ENCODE measurements at regions not wholly inside any gene's neighbourhood (a gene's known extent, or its start where the extent isn't known, plus 50 kb on each side); places are given as distances from the start of the nearest gene placed in this dataset.

DNA sequence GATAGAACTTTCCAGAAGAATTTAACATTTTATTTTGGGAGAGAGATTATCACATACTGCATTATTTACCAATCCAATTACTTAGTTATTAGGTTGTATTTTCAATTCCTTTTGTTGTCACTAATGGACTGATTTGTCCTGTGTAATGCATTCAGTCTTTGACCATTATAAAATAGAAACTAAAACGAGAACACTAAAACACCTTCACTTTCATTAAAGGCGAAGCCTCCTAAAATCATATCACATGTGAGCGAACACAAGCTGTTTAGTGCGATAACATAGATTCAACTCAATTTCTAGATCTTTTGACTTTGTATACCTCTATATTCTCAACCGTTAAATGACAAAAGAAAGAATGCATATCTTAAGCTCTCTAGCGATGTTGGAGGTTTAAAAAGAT, 253.4 kb downstream of the VGLL3 start:
- Histone ChIP-seq H3K4me1 (ENCODE audit: insufficient read depth, low read length) (no peaks in the 10 kb centered on the region), H3K27me3 (ENCODE audit: low read length) (no peaks in the 10 kb centered on the region), H3K4me2 (ENCODE audit: low read length) (no peak overlapping the region), H3K36me3 (ENCODE audit: low read depth, low read length) (no peaks in the 10 kb centered on the region), H3K9me3 (ENCODE audit: low read length) (no peaks in the 10 kb centered on the region), H3F3A (ENCODE audit: low read length, unreplicated experiment) (no peaks in the 10 kb centered on the region), H3K4me3 (ENCODE audit: low read length) (no peak overlapping the region), H3K9me2 (replicated peaks; ENCODE audit: low read length) (no peaks in the 10 kb centered on the region), H3K9ac (ENCODE audit: low read length) (no peak overlapping the region), H3K79me2 (ENCODE audit: low read length) (no peaks in the 10 kb centered on the region), H4K20me1 (ENCODE audit: low read length) (no peaks in the 10 kb centered on the region), H3K27ac (ENCODE audit: low read length) (no peak overlapping the region), H2AFZ (ENCODE audit: low read length) (no peak overlapping the region)
- no peak for ATAC-seq
- no TSS peak for BruUV-seq (replicated peaks)
- TF ChIP-seq EZH2 (IDR thresholded peaks at IDR 0.05; ENCODE audit: low read length, unreplicated experiment) (no peak), EZH2phosphoT487 (IDR thresholded peaks at IDR 0.05; ENCODE audit: borderline replicate concordance, low read length) (no peak)
- CTCF ChIA-PET, result no interaction called here
- POLR2A ChIA-PET (ENCODE audit: unreplicated experiment), result no interaction called here
- intact Hi-C loops (cut with micrococcal nuclease), result no loop called here
- no peak for DNase-seq

DNA sequence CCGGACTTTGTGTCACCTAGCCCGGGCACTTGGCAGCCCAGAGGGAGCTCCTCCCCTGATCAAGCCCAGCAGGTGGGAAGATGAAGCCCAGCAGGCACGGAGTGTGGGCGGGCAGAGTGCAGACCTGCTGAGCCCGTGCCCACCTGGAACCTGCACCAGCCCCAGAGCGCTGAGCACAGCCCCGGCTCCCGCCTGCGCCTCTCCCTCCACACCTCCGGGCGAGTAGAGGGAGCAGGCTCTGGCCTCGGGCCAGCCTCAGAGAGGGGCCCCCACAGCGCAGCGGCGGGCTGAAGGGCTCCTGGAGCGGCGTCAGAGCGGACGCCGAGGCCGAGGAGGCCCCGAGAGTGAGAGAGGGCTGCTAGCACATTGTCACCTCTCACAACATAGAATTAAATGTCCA, 257.7 kb downstream of the VGLL3 start:
- no peaks in the 10 kb centered on the region for H3K9me2 ChIP-seq (replicated peaks; ENCODE audit: low read length)
- H3K27me3 ChIP-seq (ENCODE audit: low read length), result no peaks in the 10 kb centered on the region
- no TSS peak for BruUV-seq (replicated peaks)
- no peaks in the 10 kb centered on the region for H3K4me1 ChIP-seq (ENCODE audit: insufficient read depth, low read length)
- no peak overlapping the region for H3K4me3 ChIP-seq (ENCODE audit: low read length)
- ChIA-PET POLR2A (ENCODE audit: unreplicated experiment) (no interaction called here), CTCF (no interaction called here)
- H3K4me2 ChIP-seq (ENCODE audit: low read length), result no peak overlapping the region
- no peaks in the 10 kb centered on the region for H3F3A ChIP-seq (ENCODE audit: low read length, unreplicated experiment)
- H3K79me2 ChIP-seq (ENCODE audit: low read length), result no peaks in the 10 kb centered on the region
- intact Hi-C loops (cut with micrococcal nuclease), result no loop called here
- H3K9ac ChIP-seq (ENCODE audit: low read length), result no peak overlapping the region
- DNase-seq, result no peak
- no peak overlapping the region for H2AFZ ChIP-seq (ENCODE audit: low read length)
- H3K27ac ChIP-seq (ENCODE audit: low read length), result no peak overlapping the region
- ATAC-seq, result no peak
- TF ChIP-seq, protein P1, sequence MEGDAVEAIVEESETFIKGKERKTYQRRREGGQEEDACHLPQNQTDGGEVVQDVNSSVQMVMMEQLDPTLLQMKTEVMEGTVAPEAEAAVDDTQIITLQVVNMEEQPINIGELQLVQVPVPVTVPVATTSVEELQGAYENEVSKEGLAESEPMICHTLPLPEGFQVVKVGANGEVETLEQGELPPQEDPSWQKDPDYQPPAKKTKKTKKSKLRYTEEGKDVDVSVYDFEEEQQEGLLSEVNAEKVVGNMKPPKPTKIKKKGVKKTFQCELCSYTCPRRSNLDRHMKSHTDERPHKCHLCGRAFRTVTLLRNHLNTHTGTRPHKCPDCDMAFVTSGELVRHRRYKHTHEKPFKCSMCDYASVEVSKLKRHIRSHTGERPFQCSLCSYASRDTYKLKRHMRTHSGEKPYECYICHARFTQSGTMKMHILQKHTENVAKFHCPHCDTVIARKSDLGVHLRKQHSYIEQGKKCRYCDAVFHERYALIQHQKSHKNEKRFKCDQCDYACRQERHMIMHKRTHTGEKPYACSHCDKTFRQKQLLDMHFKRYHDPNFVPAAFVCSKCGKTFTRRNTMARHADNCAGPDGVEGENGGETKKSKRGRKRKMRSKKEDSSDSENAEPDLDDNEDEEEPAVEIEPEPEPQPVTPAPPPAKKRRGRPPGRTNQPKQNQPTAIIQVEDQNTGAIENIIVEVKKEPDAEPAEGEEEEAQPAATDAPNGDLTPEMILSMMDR (conservative IDR thresholded peaks at IDR 0.05; ENCODE audit: low read depth, low read length), result no peak
- TF ChIP-seq EZH2phosphoT487 (IDR thresholded peaks at IDR 0.05; ENCODE audit: borderline replicate concordance, low read length) (no peak), EZH2 (IDR thresholded peaks at IDR 0.05; ENCODE audit: low read length, unreplicated experiment) (no peak)
- no peaks in the 10 kb centered on the region for H3K36me3 ChIP-seq (ENCODE audit: low read depth, low read length)
- no peaks in the 10 kb centered on the region for H4K20me1 ChIP-seq (ENCODE audit: low read length)
- H3K9me3 ChIP-seq (ENCODE audit: low read length), result no peaks in the 10 kb centered on the region

DNA sequence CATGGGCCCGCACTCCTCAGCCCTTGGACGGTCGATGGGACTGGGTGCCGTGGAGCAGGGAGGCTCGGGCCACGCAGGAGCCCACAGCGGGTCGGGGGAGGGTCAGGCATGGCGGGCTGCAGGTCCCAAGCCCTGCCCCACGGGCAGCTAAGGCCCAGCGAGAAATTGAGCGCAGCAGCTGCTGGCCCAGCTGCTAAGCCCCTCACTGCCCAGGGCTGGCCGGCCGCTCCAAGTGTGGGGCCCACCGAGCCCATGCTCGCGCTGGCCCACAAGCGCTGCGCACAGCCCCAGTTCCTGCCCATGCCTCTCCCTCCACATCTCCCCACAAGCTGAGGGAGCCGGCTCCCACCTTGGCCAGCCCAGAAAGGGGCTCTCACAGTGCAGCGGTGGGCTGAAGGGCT, 259.4 kb downstream of the VGLL3 start:
- no peak overlapping the region for H2AFZ ChIP-seq (ENCODE audit: low read length)
- no peaks in the 10 kb centered on the region for H3K4me1 ChIP-seq (ENCODE audit: insufficient read depth, low read length)
- POLR2A ChIA-PET (ENCODE audit: unreplicated experiment), result no interaction called here
- H3F3A ChIP-seq (ENCODE audit: low read length, unreplicated experiment), result no peaks in the 10 kb centered on the region
- CTCF ChIA-PET, result no interaction called here
- TF ChIP-seq EZH2 (IDR thresholded peaks at IDR 0.05; ENCODE audit: low read length, unreplicated experiment) (no peak), EZH2phosphoT487 (IDR thresholded peaks at IDR 0.05; ENCODE audit: borderline replicate concordance, low read length) (no peak)
- TF ChIP-seq, protein P1 (conservative IDR thresholded peaks at IDR 0.05; ENCODE audit: low read depth, low read length), result no peak
- no peak overlapping the region for H3K4me3 ChIP-seq (ENCODE audit: low read length)
- no peaks in the 10 kb centered on the region for H4K20me1 ChIP-seq (ENCODE audit: low read length)
- no peaks in the 10 kb centered on the region for H3K27me3 ChIP-seq (ENCODE audit: low read length)
- H3K9me3 ChIP-seq (ENCODE audit: low read length), result no peaks in the 10 kb centered on the region
- H3K4me2 ChIP-seq (ENCODE audit: low read length), result no peak overlapping the region
- no peaks in the 10 kb centered on the region for H3K36me3 ChIP-seq (ENCODE audit: low read depth, low read length)
- no peaks in the 10 kb centered on the region for H3K79me2 ChIP-seq (ENCODE audit: low read length)
- DNase-seq (no peak), ATAC-seq (no peak)
- H3K27ac ChIP-seq (ENCODE audit: low read length), result no peak overlapping the region
- no peaks in the 10 kb centered on the region for H3K9me2 ChIP-seq (replicated peaks; ENCODE audit: low read length)
- H3K9ac ChIP-seq (ENCODE audit: low read length), result no peak overlapping the region
- BruUV-seq (replicated peaks), result no TSS peak
- intact Hi-C loops (cut with micrococcal nuclease), result no loop called here
